ENCODE measurements at regions not wholly inside any gene's neighbourhood (a gene's known extent, or its start where the extent isn't known, plus 50 kb on each side); places are given as distances from the start of the nearest gene placed in this dataset.
"Not testable (repeated sequence)": the region's sequence is repeated elsewhere in the genome, so short reads cannot be mapped to it uniquely, and the experiment has no call there.

GRCh38 chr3:163196815-163197374, 1700.3 kb downstream of the OTOL1 start:
- TF ChIP-seq Cebpa-rat (IDR thresholded peaks at IDR 0.05), result no peak
- H3K27ac ChIP-seq, result no peak overlapping the region

DNA sequence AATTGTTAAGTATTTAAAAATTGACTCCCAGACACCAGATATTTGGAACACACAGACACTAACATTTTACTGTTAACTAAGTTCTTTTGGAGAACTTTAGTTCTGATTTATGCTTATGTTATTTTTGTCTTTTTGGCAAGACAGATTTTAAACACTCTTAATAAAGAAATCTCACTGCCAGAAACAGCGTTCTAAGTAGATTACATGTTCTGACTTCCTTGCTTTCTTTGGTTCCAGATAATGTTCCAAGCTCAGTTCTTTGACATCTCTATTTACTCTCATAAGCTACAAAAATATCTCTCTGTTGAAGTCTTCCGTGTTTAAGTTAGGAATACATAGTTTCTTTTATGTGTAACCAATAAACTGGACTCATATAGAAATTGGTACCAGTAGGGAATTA, 1699.6 kb downstream of the OTOL1 start:
- Histone ChIP-seq H3K27ac (no peak overlapping the region), H3K36me3 (no peaks in the 10 kb centered on the region), H4K20me1 (no peaks in the 10 kb centered on the region), H3K27me3 (no peaks in the 10 kb centered on the region), H3K4me2 (no peak overlapping the region), H3K9me3 (replicated peaks in 1 of 11) (no peaks in the 10 kb centered on the region), H3K9ac (no peak overlapping the region), H3K4me3 (no peak overlapping the region), H3K4me1 (no peaks in the 10 kb centered on the region)
- no peak for TF ChIP-seq Cebpa-rat (IDR thresholded peaks at IDR 0.05)

More at GRCh38 chr3:163196815-163197374, 1700.3 kb downstream of the OTOL1 start:
- no peaks in the 10 kb centered on the region for H3K36me3 ChIP-seq
- no peaks in the 10 kb centered on the region for H4K20me1 ChIP-seq
- H3K27me3 ChIP-seq, result no peaks in the 10 kb centered on the region
- no peaks in the 10 kb centered on the region for H3K4me1 ChIP-seq
- no peaks in the 10 kb centered on the region for H3K9me3 ChIP-seq (replicated peaks in 1 of 11)
- H3K4me2 ChIP-seq, result no peak overlapping the region
- no peak overlapping the region for H3K4me3 ChIP-seq
- H3K9ac ChIP-seq, result no peak overlapping the region

DNA sequence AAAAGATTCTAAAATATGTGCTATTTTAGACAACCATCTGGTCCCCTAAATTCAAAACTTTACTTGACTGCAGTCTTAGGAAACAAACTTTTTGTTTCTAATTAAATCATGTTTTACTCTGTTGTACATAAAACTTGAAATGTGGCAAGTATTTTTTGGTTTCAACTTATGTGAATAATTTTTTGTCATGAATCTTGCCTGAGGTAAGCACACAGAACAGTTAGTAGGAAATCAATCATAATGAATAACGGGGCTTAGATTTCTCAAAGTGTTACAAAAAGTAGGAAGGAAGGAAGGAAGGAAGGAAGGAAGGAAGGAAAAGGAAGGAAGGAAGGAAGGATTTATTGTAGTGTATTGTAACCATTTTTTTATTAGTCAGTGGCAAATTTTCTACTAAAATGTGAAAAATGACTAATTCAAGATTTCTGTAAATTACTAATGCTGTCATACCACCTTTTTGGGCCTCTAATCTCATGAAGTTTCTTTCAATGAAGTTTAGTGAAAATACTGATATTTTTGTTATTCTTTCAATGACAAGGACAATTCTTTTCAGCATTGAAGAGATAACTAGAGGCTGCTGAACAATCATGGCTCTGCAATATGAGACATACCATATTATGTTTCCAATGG, 1689.2 kb downstream of the OTOL1 start:
- Histone ChIP-seq H3K9me3 (replicated peaks in 1 of 11) (no peaks in the 10 kb centered on the region), H4K20me1 (no peaks in the 10 kb centered on the region; a peak in 1 of 22 replicates), H3K9ac (no peak overlapping the region)

GRCh38 chr3:163175970-163176369, 1679.4 kb downstream of the OTOL1 start:
- H3K4me3 ChIP-seq, result no peak overlapping the region
- H3K9me3 ChIP-seq (replicated peaks in 1 of 11), result no peaks in the 10 kb centered on the region
- no peaks in the 10 kb centered on the region for H3K4me1 ChIP-seq
- no peak overlapping the region for H3K27ac ChIP-seq
- TF ChIP-seq Cebpa-rat (IDR thresholded peaks at IDR 0.05), result no peak
- H3K4me2 ChIP-seq, result no peak overlapping the region
- H3K27me3 ChIP-seq, result no peaks in the 10 kb centered on the region
- no peaks in the 10 kb centered on the region for H3K36me3 ChIP-seq
- H3K9ac ChIP-seq, result no peak overlapping the region
- no peaks in the 10 kb centered on the region for H4K20me1 ChIP-seq

More for the DNA sequence above, 1689.2 kb downstream of the OTOL1 start:
- TF ChIP-seq Cebpa-rat (IDR thresholded peaks at IDR 0.05), result no peak
- H3K4me2 ChIP-seq, result no peak overlapping the region
- H3K27ac ChIP-seq, result no peak overlapping the region
- H3K36me3 ChIP-seq, result no peaks in the 10 kb centered on the region
- H3K4me1 ChIP-seq, result no peaks in the 10 kb centered on the region
- no peaks in the 10 kb centered on the region for H3K27me3 ChIP-seq
- H3K4me3 ChIP-seq, result no peak overlapping the region

DNA sequence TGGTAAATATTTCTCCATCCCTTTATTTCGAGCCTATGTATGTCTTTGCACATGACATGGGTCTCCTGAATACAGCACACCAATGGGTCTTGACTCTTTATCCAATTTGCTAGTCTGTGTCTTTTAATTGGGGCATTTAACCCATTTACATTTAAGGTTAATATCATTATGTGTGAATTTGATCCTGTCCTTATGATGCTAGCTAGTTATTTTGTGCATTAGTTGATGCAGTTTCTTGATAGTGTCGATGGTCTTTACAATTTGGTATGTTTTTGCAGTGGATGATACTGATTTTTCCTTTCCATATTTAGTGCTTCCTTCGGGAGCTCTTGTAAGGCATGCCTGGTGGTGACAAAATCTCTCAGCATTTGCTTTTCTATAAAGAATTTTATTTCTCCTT, 1675.9 kb downstream of the OTOL1 start:
- not testable (repeated sequence) for H3K9me3 ChIP-seq (replicated peaks in 1 of 11); H3K4me2 ChIP-seq; H3K27me3 ChIP-seq; H3K4me3 ChIP-seq; H4K20me1 ChIP-seq; H3K27ac ChIP-seq; H3K36me3 ChIP-seq; H3K4me1 ChIP-seq; H3K9ac ChIP-seq

- Histone ChIP-seq H3K9ac (no peak overlapping the region), H3K4me2 (no peak overlapping the region), H3K36me3 (no peaks in the 10 kb centered on the region), H3K4me3 (no peak overlapping the region), H4K20me1 (no peaks in the 10 kb centered on the region), H3K4me1 (no peaks in the 10 kb centered on the region), H3K27me3 (no peaks in the 10 kb centered on the region), H3K27ac (no peak overlapping the region), H3K9me3 (replicated peaks in 1 of 11) (peaks cover 0 to 9% (median 0%) of the 10 kb centered on the region in 11 experiments; a peak in 1 of 22 replicates)
- TF ChIP-seq Cebpa-rat (IDR thresholded peaks at IDR 0.05), result no peak
These were observed 1669.6 kb downstream of the OTOL1 start for GRCh38 chr3:163166197-163166596.

DNA sequence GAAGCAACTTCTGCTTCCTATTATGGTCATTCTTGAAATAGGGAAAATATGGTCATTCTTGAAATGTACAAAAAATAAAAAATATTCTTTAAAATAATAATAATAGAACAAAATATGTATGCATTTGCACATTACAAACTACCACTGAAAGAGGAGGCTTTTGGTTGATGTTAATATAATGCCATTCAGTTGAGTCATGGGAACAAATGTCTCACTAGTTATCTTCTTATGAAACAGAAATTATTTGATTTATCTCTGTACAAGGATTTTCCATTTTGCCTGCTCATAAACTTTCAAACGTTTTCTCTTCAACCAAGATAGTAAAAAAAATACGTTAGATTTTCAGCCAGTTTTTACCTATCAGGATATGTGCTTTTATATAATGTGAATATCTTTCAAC, 1662.7 kb downstream of the OTOL1 start:
- H3K36me3 ChIP-seq, result no peaks in the 10 kb centered on the region
- no peaks in the 10 kb centered on the region for H4K20me1 ChIP-seq
- no peaks in the 10 kb centered on the region for H3K27me3 ChIP-seq
- H3K4me3 ChIP-seq, result no peak overlapping the region
- H3K9ac ChIP-seq, result no peak overlapping the region
- H3K4me2 ChIP-seq, result no peak overlapping the region
- TF ChIP-seq Cebpa-rat (IDR thresholded peaks at IDR 0.05), result no peak
- peaks cover 0 to 9% (median 0%) of the 10 kb centered on the region in 11 experiments; a peak in 2 of 22 replicates for H3K9me3 ChIP-seq (replicated peaks in 1 of 11)
- H3K4me1 ChIP-seq, result no peaks in the 10 kb centered on the region
- H3K27ac ChIP-seq, result no peak overlapping the region

- Histone ChIP-seq H4K20me1 (no peaks in the 10 kb centered on the region), H3K27ac (no peak overlapping the region), H3K9ac (no peak overlapping the region), H3K9me3 (replicated peaks in 1 of 11) (no peaks in the 10 kb centered on the region), H3K36me3 (no peaks in the 10 kb centered on the region), H3K4me2 (no peak overlapping the region), H3K4me3 (no peak overlapping the region), H3K27me3 (no peaks in the 10 kb centered on the region), H3K4me1 (no peaks in the 10 kb centered on the region)
- TF ChIP-seq Cebpa-rat (IDR thresholded peaks at IDR 0.05), result no peak
These were observed 1643.0 kb downstream of the OTOL1 start for GRCh38 chr3:163139600-163139999.

- H3K27ac ChIP-seq, result no peak overlapping the region
- TF ChIP-seq Cebpa-rat (IDR thresholded peaks at IDR 0.05), result no peak
- H3K4me3 ChIP-seq, result no peak overlapping the region
These were observed 1641.7 kb downstream of the OTOL1 start for GRCh38 chr3:163138258-163138657.

GRCh38 chr3:163132111-163132510, 1635.5 kb downstream of the OTOL1 start:
- H3K9ac ChIP-seq, result no peak overlapping the region

More at GRCh38 chr3:163138258-163138657, 1641.7 kb downstream of the OTOL1 start:
- Histone ChIP-seq H3K4me1 (no peaks in the 10 kb centered on the region), H3K4me2 (no peak overlapping the region), H4K20me1 (no peaks in the 10 kb centered on the region), H3K36me3 (no peaks in the 10 kb centered on the region), H3K9ac (no peak overlapping the region), H3K27me3 (no peaks in the 10 kb centered on the region), H3K9me3 (replicated peaks in 1 of 11) (no peaks in the 10 kb centered on the region)

More at GRCh38 chr3:163132111-163132510, 1635.5 kb downstream of the OTOL1 start:
- Histone ChIP-seq H3K9me3 (replicated peaks in 1 of 11) (peaks cover 15 to 28% (median 21%) of the 10 kb centered on the region in 11 experiments), H3K4me1 (peaks cover 0 to 6% (median 0%) of the 10 kb centered on the region in 10 experiments; a peak in 4 of 20 replicates), H4K20me1 (no peaks in the 10 kb centered on the region), H3K36me3 (no peaks in the 10 kb centered on the region), H3K27me3 (no peaks in the 10 kb centered on the region), H3K4me2 (no peak overlapping the region), H3K4me3 (no peak overlapping the region), H3K27ac (no peak overlapping the region)
- TF ChIP-seq Cebpa-rat (IDR thresholded peaks at IDR 0.05), result no peak

All from BLaER1 treated with 17β-estradiol and CSF1 and Interleukin-3, amounts not matched to agents 10 nM and 100 nM (cell line).